ENCODE measurements at regions not wholly inside any gene's neighbourhood (a gene's known extent, or its start where the extent isn't known, plus 50 kb on each side); places are given as distances from the start of the nearest gene placed in this dataset.

GRCh38 chr6:19501737-19502245, 335.4 kb upstream of the ID4 start:
- no peaks in the 10 kb centered on the region for H3K27me3 ChIP-seq
- no peaks in the 10 kb centered on the region for H3K36me3 ChIP-seq
- no peak overlapping the region for H3K27ac ChIP-seq
- intact Hi-C loops (cut with DNase I): no loop called here
- DNase-seq (ENCODE audit: low spot score in 2 of 2): no peak
- no peak overlapping the region for H3K4me3 ChIP-seq
- H3K9me3 ChIP-seq: peaks cover 5 to 22% of the 10 kb centered on the region in 2 donors
- no peak for TF ChIP-seq CTCF (IDR thresholded peaks at IDR 0.05)
- no peaks in the 10 kb centered on the region for H3K4me1 ChIP-seq

GRCh38 chr6:19502301-19502700, 334.9 kb upstream of the ID4 start:
- no peaks in the 10 kb centered on the region for H3K36me3 ChIP-seq
- H3K4me1 ChIP-seq: no peaks in the 10 kb centered on the region
- no peak for TF ChIP-seq CTCF (IDR thresholded peaks at IDR 0.05)
- H3K27me3 ChIP-seq: no peaks in the 10 kb centered on the region
- H3K4me3 ChIP-seq: no peak overlapping the region
- H3K9me3 ChIP-seq: peaks cover 5 to 25% of the 10 kb centered on the region in 2 donors
- intact Hi-C loops (cut with DNase I): no loop called here
- DNase-seq (ENCODE audit: low spot score in 2 of 2): no peak
- no peak overlapping the region for H3K27ac ChIP-seq

GRCh38 chr6:19515939-19516338, 321.2 kb upstream of the ID4 start:
- intact Hi-C loops (cut with DNase I): no loop called here
- Histone ChIP-seq H3K36me3 (no peaks in the 10 kb centered on the region), H3K9me3 (peaks cover 0 to 29% of the 10 kb centered on the region in 2 donors), H3K27me3 (no peaks in the 10 kb centered on the region), H3K27ac (no peak overlapping the region), H3K4me1 (no peaks in the 10 kb centered on the region), H3K4me3 (no peak overlapping the region)
- no peak for TF ChIP-seq CTCF (IDR thresholded peaks at IDR 0.05)
- no peak for DNase-seq (ENCODE audit: low spot score in 2 of 2)

GRCh38 chr6:19519941-19520340, 317.2 kb upstream of the ID4 start:
- no peaks in the 10 kb centered on the region for H3K36me3 ChIP-seq
- no peaks in the 10 kb centered on the region for H3K27me3 ChIP-seq
- no peak for DNase-seq (ENCODE audit: low spot score in 2 of 2)
- peaks cover 0 to 2% of the 10 kb centered on the region in 2 donors for H3K9me3 ChIP-seq
- no peak overlapping the region for H3K27ac ChIP-seq
- H3K4me3 ChIP-seq: no peak overlapping the region
- intact Hi-C loops (cut with DNase I): no loop called here
- peaks cover 0 to 17% of the 10 kb centered on the region in 2 donors for H3K4me1 ChIP-seq
- TF ChIP-seq CTCF (IDR thresholded peaks at IDR 0.05): no peak

- no peak overlapping the region for H3K4me3 ChIP-seq
- H3K36me3 ChIP-seq: no peaks in the 10 kb centered on the region
- H3K27me3 ChIP-seq: no peaks in the 10 kb centered on the region
- no peak for DNase-seq (ENCODE audit: low spot score in 2 of 2)
- peak overlapping the region; percentile 12 for H3K27ac ChIP-seq
- H3K9me3 ChIP-seq: no peaks in the 10 kb centered on the region
- peaks cover 0 to 17% of the 10 kb centered on the region in 2 donors for H3K4me1 ChIP-seq
- intact Hi-C loops (cut with DNase I): no loop called here
- no peak for TF ChIP-seq CTCF (IDR thresholded peaks at IDR 0.05)
Observed at GRCh38 chr6:19524366-19525186, 312.6 kb upstream of the ID4 start.

All from ascending aorta (tissue), 2 donors.